CMK (cell line): ENCODE measurements at regions not wholly inside any gene's neighbourhood (a gene's known extent, or its start where the extent isn't known, plus 50 kb on each side); places are given as distances from the start of the nearest gene placed in this dataset.

Experiments
- DNase-seq: peaks from one replicate; pipeline ENCODE4 v3.0.0-alpha.2; 2010; ENCODE audit warnings: low read depth

DNA sequence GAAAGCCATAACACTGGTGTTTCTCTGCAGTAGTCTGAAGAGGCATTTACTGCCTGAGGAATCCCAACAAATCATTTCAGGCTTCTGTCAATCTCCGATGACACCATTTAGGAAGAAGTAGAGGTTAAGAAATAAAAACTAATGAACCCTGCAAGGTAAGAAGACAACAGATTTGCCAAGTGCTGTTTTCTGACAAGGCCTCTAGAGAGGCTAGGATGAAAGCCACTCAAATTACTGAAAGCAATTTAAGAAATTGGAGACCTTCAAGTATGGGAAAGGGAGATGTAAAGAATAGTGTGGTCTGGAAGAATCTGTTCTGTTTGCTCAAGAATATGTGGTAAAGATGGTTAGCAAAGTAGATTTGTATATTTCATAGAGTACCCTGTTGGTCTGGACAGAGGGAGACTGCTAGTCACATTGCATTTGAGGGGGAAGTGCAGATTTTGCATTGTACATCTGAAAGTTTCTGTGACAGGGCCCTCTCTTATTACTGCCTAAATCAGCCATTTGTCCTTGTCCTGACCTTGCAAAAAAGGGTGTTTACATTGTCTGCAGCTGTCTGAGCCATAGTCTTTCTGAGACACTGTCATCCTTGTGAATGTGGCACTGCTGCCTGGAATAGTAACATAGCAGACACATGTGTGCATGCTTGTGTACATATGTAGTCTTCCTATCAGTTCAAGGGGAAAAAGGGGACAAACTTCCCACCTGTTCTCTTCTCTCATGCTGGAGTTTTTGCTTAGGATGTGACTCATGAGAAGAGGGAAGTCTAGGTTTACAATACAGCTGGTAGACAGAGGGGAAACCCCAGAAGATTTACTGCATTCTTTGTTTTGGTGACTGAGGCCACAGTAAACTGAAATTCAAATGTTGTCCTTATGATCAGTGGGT lies 640.2 kb upstream of the KIRREL3 start:
- no peak for DNase-seq

DNA sequence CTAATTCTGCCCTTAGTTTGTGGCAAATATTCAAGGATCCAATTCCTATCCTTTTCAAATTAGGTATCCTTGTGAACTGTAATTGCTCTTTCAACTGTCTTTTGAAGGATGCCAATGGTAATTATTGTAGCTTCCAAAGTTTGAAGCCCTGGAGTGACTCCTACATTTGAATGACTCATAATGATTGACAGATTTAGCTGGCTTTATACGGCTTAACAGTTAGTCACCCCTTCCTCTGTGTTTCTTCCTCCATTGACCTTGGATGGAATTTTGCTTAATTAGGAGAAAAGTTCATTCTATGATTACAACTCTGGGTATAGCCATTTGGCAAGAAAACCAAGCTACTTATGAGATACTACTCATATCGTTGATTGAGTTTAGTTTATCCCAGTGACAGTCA lies 639.3 kb upstream of the KIRREL3 start:
- no peak for DNase-seq

- no peak for DNase-seq
Observed at GRCh38 chr11:127632976-127633680, 632.6 kb upstream of the KIRREL3 start.

GRCh38 chr11:127632546-127632945 lies 632.0 kb upstream of the KIRREL3 start:
- no peak for DNase-seq

- DNase-seq = no peak
Observed at GRCh38 chr11:127631974-127632373, 631.4 kb upstream of the KIRREL3 start.

- no peak for DNase-seq
Observed at GRCh38 chr11:127629200-127629599, 628.6 kb upstream of the KIRREL3 start.

DNA sequence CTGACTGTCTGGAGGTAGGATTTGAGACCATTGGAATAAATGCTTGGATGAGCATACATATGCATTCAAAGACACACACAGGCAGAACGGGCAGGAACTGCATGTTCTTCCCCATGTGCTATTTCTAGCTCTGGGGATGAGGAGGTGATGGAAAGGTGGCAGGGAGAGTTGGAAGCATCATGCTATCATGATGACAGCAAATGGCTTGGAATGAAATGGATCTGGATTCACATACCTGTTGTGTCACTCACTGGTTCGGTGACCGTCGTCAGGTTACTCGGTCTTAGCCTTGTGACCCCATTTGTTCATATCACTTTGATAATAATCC lies 627.9 kb upstream of the KIRREL3 start:
- DNase-seq = no peak

DNA sequence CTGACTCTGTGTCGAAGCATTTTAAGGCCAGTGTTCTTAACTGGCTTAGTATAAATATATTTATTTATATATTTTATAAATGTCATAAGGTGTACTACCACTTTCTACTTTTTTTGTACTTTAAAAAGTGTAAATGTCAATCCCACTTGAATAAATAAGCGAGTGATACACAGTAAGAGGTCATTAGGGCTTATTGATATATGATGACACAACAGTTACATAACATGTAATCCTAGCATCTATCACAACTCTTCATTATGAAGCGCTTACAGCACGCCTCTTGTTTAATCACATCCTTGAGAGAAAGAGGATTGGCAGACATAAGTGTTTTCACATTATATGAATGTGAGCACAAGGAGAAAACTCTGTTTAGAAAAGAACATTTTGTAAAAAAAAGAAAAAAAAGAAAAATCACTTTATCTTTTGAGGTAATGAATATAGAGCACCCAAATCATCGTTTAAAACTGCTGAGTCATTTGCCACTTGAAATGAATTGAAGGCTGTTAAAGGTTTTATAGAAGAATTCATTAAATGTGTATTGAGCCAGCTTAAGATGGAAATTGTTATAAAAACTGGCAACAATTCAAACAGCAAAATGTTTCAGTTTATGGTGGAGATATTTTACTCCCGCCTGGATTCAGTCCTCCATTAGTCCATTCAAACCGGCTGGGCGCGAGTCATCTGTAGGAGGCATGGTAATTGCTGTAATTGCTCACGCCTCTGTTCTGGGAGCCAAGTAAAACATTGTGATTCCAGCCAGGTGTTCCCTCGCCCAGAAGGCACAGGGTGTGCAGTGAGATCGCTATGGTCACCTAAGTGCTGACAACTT lies 627.3 kb upstream of the KIRREL3 start:
- DNase-seq = no peak

GRCh38 chr11:127627204-127627603 lies 626.6 kb upstream of the KIRREL3 start:
- no peak for DNase-seq

DNA sequence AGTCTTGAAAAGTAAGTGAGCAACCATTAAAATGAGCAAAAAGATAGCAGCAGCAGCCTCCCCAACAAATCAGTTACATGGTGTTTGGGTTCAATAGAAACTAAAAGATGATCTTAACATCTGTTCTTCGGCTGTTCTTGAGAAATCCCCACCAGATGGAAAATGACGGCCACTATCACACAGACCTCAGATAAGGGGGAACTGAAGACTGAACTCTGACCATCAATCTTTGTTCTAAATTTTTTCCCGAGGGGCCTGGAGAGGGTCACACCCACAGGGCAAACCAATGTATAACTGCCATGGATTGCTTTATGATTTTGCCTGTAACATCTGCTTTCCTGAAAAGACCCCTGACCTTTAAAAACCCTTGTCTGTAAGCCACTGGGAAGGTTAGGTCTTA lies 624.8 kb upstream of the KIRREL3 start:
- no peak for DNase-seq

- DNase-seq = no peak
Observed at GRCh38 chr11:127624306-127624856, 623.8 kb upstream of the KIRREL3 start.

- no peak for DNase-seq
Observed at GRCh38 chr11:127622686-127623085, 622.1 kb upstream of the KIRREL3 start.

GRCh38 chr11:127620671-127621070 lies 620.1 kb upstream of the KIRREL3 start:
- DNase-seq = no peak

DNA sequence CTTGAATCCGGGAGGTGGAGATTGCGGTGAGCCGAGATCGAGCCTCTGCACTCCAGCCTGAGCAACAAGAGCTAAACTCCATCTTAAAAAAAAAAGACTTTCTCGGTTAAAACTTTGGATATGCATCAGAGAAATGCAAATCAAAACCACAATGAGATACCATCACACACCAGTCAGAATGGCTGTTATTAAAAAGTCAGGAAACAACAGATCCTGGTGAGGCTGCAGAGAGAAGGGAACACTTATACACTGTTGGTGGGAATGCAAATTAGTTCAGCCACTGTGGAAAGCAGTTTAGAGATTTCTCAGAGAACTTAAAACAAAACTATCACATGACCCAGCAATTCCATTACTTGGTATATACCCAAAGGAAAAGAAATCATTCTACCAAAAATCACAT lies 619.4 kb upstream of the KIRREL3 start:
- no peak for DNase-seq

- DNase-seq = no peak
Observed at GRCh38 chr11:127618721-127619120, 618.2 kb upstream of the KIRREL3 start.

GRCh38 chr11:127616158-127616557 lies 615.6 kb upstream of the KIRREL3 start:
- no peak for DNase-seq

- DNase-seq = no peak
Observed at GRCh38 chr11:127612607-127613006, 612.0 kb upstream of the KIRREL3 start.

- no peak for DNase-seq
Observed at GRCh38 chr11:127609025-127609773, 608.6 kb upstream of the KIRREL3 start.

DNA sequence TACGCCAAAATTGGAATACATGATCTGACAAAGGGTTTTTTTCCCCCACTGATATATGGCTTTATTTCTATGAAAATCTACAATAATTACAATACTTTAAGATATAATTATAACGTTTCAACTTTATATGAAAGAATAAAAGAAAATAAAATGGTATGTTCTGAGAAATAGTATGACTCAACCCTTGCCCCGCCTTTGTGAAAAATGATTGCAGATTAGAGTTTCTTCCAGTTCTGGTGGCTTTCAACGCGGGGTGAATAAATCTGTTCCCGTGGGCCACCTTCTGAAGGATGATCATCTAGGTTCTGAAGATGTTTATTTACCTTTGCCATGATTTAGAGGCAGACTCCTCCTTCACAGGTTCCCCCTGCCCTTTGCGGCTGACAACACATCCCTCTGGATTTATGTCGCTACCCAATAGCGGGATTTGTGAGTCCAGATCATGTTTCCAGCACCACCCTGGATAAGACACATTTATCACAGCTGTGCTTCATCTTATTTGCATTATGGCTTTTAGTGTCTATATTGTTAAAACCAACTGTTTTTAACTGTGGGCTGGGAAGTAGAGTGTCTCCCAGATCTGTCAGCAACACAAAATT lies 607.0 kb upstream of the KIRREL3 start:
- DNase-seq = no peak

DNA sequence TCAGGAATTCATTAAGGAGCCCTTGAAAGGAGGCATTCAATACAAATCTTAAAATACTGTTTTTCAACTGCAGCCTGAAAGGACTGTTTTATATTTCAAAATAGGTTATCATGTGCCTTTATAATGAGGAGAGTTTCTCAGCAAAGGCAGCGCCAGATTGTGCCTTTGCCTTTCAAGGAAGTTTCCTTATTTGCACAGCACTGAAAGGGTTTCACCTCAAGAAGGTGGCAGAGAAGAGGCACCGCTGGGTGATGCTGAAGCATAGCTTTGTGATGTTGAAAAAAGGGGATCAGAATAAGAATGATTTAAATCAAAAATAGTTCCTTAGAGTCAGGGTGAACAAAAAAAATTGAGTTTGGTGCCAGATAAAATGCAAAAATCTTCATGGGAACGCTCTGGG lies 601.0 kb upstream of the KIRREL3 start:
- no peak for DNase-seq

- DNase-seq = no peak
Observed at GRCh38 chr11:127600674-127601073, 600.1 kb upstream of the KIRREL3 start.
